Transverse colon (tissue), 4 donors: ENCODE measurements at regions not wholly inside any gene's neighbourhood (a gene's known extent, or its start where the extent isn't known, plus 50 kb on each side); places are given as distances from the start of the nearest gene placed in this dataset.

Experiments
- DNase-seq: peaks from one replicate; pipeline ENCODE4 v3.0.0-alpha.2; 2019
- H3K27ac ChIP-seq, 4 donors: fragments of 200-600 bp; sonication (generic); 2 replicates each; pipeline ENCODE4 v1.5.1; 2016 to 2018; ENCODE audit warnings: inconsistent platforms in 4 of 4
- H3K27me3 ChIP-seq: fragments of 200-600 bp; sonication (generic); 2 replicates; pipeline ENCODE4 v1.5.1; 2017; ENCODE audit warnings: inconsistent platforms
- H3K36me3 ChIP-seq, 4 donors: fragments of 200-600 bp; sonication (generic); 2 replicates each; pipeline ENCODE4 v1.5.1; 2017 to 2019; ENCODE audit warnings: inconsistent platforms in 4 of 4
- H3K4me1 ChIP-seq, 4 donors: fragments of 200-600 bp; sonication (generic); 2 replicates each; pipeline ENCODE4 v1.5.1; 2017 to 2020; ENCODE audit warnings: inconsistent platforms in 4 of 4
- H3K4me3 ChIP-seq, 4 donors: fragments of 200-600 bp; sonication (generic); 1 replicate in 1 of 4; 2 replicates in 3 of 4; pipeline versions ENCODE4 v1.5.1 to v1.6.1; 2017 to 2019; ENCODE audit warnings: inconsistent platforms in 4 of 4
- H3K9me3 ChIP-seq, 2 donors: fragments of 200-600 bp; sonication (generic); 2 replicates each; pipeline ENCODE4 v1.5.1; 2017 to 2019; ENCODE audit warnings: inconsistent platforms in 2 of 2
- EP300 ChIP-seq: sonication (generic); formaldehyde crosslinking; IDR thresholded peaks from one replicate; pipeline ENCODE4 v1.6.1; 2017; ENCODE audit warnings: antibody characterized with exemption, low read depth
- POLR2A ChIP-seq: fragments of 450-650 bp; IDR thresholded peaks from one replicate; pipeline ENCODE4 v1.6.1; 2016; ENCODE audit warnings: antibody characterized with exemption, mild to moderate bottlenecking, moderate library complexity
- POLR2AphosphoS5 ChIP-seq, 3 donors: sonication (generic); formaldehyde crosslinking; IDR thresholded peaks; one replicate each; pipeline ENCODE4 v1.6.1; 2016; ENCODE audit warnings: antibody characterized with exemption in 3 of 3
- WGBS, 2 donors: methylation state at CpG; one replicate each; pipeline ENCODE4 v1.1.5; 2018; ENCODE audit warnings: low coverage in 1 of 2; 5-methylcytosine and 5-hydroxymethylcytosine counted together
- in situ Hi-C, 4 donors: fragments of 200-750 bp; cut with MboI; loops; one replicate each; pipeline versions ENCODE4 v1.15.0 to v1.15.1; 2017; ENCODE audit warnings: low sequenced_read_pairs in 3 of 4, low pct_ligation_motif_present in 1 of 4, low pct_unique_long_range_greater_than_20kb in 1 of 4
- intact Hi-C: fragments of 100-400 bp; cut with DNase I; formaldehyde crosslinking; loops from one replicate; pipeline ENCODE4 v1.15.1; 2023; ENCODE audit warnings: low total_unique reads
- TF ChIP-seq, protein P1 (sequence below), 5 experiments: fragments of 200-600 bp in 3 of 5; fragments of 450-650 bp in 2 of 5; sonication (generic) in 3 of 5; IDR thresholded peaks; 1 replicate in 2 of 5; 2 replicates in 3 of 5; pipeline ENCODE4 v1.5.1; 2016 to 2017; ENCODE audit warnings: antibody characterized with exemption in 5 of 5, inconsistent platforms in 3 of 5, mild to moderate bottlenecking in 2 of 5, moderate library complexity in 1 of 5

DNA sequence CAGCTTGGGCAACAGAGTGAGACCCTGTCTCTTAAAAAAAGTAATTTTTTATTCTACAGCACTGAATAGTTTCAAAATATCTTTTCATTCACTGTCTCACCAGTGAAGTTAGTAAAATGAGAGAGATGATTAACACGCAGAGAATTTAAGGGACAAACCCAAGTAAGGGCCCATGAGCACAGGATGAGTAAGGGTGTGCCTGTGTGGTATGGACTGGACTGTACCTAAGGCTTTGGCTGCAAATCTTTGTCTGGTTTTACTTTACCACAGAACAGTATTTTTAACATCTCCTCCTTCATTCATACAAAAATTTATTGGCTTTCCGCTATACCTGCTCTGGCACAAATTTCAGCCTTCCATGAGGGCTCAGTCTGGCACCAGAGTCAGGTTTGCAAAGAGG lies 433.3 kb downstream of the UTRN start:
- TF ChIP-seq, protein P1, sequence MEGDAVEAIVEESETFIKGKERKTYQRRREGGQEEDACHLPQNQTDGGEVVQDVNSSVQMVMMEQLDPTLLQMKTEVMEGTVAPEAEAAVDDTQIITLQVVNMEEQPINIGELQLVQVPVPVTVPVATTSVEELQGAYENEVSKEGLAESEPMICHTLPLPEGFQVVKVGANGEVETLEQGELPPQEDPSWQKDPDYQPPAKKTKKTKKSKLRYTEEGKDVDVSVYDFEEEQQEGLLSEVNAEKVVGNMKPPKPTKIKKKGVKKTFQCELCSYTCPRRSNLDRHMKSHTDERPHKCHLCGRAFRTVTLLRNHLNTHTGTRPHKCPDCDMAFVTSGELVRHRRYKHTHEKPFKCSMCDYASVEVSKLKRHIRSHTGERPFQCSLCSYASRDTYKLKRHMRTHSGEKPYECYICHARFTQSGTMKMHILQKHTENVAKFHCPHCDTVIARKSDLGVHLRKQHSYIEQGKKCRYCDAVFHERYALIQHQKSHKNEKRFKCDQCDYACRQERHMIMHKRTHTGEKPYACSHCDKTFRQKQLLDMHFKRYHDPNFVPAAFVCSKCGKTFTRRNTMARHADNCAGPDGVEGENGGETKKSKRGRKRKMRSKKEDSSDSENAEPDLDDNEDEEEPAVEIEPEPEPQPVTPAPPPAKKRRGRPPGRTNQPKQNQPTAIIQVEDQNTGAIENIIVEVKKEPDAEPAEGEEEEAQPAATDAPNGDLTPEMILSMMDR (IDR thresholded peaks at IDR 0.05), result no peak
- no peak for TF ChIP-seq EP300
- TF ChIP-seq POLR2AphosphoS5 (IDR thresholded peaks at IDR 0.05), result no peak
- TF ChIP-seq POLR2A, result no peak
- 85 to 100% methylated on average over 2 of the region's 2 CpGs for WGBS, 2 donors

DNA sequence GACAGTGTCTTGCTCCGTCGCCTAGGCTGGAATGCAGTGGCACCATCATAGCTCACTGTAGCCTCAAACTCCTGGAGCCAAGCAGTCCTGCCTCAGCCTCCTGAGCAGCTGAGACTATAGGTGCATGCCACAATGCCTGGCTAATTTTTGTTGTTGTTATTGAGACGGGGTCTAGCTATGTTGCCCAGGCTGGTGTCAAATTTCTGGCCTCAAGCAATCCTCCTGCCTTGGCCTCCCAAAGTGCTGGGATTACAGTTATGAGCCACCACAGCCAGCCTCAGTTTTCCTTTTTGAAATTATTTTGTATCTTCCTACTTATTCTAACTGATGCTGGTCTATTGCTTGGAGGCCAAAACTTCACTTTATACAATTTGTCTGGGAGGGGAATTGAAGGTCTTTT lies 436.1 kb downstream of the UTRN start:
- WGBS, 2 donors, result 98% methylated on average over 3 of the region's 3 CpGs; no CpG with 5 or more reads in 1 of the 2 donors
- intact Hi-C loops, result no loop called here

More for the DNA sequence above, 433.3 kb downstream of the UTRN start:
- Histone ChIP-seq H3K27me3 (no peaks in the 10 kb centered on the region), H3K4me3 (no peak overlapping the region), H3K27ac (no peak overlapping the region), H3K9me3 (no peaks in the 10 kb centered on the region), H3K4me1 (peaks cover 0 to 10% (median 3%) of the 10 kb centered on the region in 4 donors), H3K36me3 (no peaks in the 10 kb centered on the region)
- intact Hi-C loops (no loop called here), in situ Hi-C loops (no loop called here)
- no peak for DNase-seq

DNA sequence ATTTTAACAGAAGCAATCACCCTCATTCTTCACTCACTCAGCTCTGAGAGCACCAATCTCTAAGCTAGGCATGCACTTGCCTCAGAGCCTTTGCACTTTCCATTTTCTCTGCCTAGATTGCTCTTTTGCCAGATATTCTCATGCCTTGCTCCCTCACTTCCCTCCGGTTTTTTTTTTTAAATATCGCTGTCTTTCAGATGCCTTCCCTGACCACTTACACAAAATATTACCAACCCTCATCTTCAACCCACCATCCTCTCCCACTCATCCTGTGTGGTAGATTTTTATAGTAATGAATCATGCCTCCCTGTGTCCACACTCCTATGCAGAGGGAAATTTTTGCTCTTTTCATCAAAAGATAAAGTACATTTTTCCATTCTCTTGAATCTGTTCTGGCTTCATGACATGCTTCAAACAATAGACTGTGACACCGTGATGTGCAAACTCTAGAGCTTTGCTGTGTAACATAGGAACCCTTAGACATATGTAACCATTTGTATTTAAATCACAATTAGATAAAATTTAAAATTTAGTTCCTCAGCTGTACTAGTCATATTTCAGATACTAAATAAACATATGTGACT lies 437.1 kb downstream of the UTRN start:
- Histone ChIP-seq H3K4me1 (peaks cover 0 to 10% (median 0%) of the 10 kb centered on the region in 4 donors), H3K36me3 (no peaks in the 10 kb centered on the region), H3K27ac (no peak overlapping the region), H3K27me3 (no peaks in the 10 kb centered on the region), H3K9me3 (no peaks in the 10 kb centered on the region), H3K4me3 (no peak overlapping the region)
- intact Hi-C loops, result no loop called here
- DNase-seq, result no peak
- in situ Hi-C loops, result no loop called here
- TF ChIP-seq POLR2AphosphoS5 (IDR thresholded peaks at IDR 0.05), result no peak
- no peak for TF ChIP-seq EP300
- TF ChIP-seq POLR2A, result no peak
- TF ChIP-seq, protein P1 (IDR thresholded peaks at IDR 0.05), result no peak
- WGBS, 2 donors, result 74 to 95% methylated on average over 3 of the region's 3 CpGs

More for the DNA sequence above, 436.1 kb downstream of the UTRN start:
- no peak overlapping the region for H3K4me3 ChIP-seq
- H3K36me3 ChIP-seq, result no peaks in the 10 kb centered on the region
- TF ChIP-seq POLR2A, result no peak
- no peak for TF ChIP-seq EP300
- no peak for TF ChIP-seq POLR2AphosphoS5 (IDR thresholded peaks at IDR 0.05)
- TF ChIP-seq, protein P1 (IDR thresholded peaks at IDR 0.05), result no peak
- no peak for DNase-seq
- H3K4me1 ChIP-seq, result peaks cover 0 to 6% (median 0%) of the 10 kb centered on the region in 4 donors
- no peaks in the 10 kb centered on the region for H3K27me3 ChIP-seq
- no peak overlapping the region for H3K27ac ChIP-seq
- H3K9me3 ChIP-seq, result no peaks in the 10 kb centered on the region
- in situ Hi-C loops, result no loop called here

DNA sequence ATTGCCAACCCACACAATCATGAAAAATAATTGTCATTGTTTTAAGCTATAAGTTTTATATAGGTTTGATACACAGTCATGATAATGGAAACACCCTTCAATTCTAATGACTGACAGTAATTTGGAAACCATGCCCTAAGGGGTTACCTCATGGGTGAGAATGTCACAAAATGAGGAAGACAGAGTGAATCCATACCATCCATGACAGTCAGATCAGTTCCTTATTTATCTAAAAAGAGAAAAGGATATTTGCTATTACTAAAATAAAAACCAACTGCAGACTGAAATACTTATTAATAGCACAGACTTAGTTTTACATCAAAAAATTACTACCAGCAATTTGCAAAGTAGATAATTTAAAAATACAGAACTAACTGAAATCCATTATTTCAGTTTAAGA lies 437.8 kb downstream of the UTRN start:
- in situ Hi-C loops (no loop called here), intact Hi-C loops (no loop called here)
- H3K4me3 ChIP-seq, result no peak overlapping the region
- H3K27ac ChIP-seq, result no peak overlapping the region
- TF ChIP-seq, protein P1 (IDR thresholded peaks at IDR 0.05), result no peak
- no peak for TF ChIP-seq EP300
- TF ChIP-seq POLR2AphosphoS5 (IDR thresholded peaks at IDR 0.05), result no peak
- TF ChIP-seq POLR2A, result no peak
- H3K4me1 ChIP-seq, result peaks cover 0 to 10% (median 0%) of the 10 kb centered on the region in 4 donors
- no peak for DNase-seq
- no peaks in the 10 kb centered on the region for H3K9me3 ChIP-seq
- no peaks in the 10 kb centered on the region for H3K27me3 ChIP-seq
- no peaks in the 10 kb centered on the region for H3K36me3 ChIP-seq
